Activated CD8-positive, alpha-beta memory T cell treated with anti-CD3 and anti-CD28 coated beads, Interleukin-2, amount 50 U/mL, for 48 hours (primary cell): ENCODE measurements at regions not wholly inside any gene's neighbourhood (a gene's known extent, or its start where the extent isn't known, plus 50 kb on each side); places are given as distances from the start of the nearest gene placed in this dataset.

Experiments used
- DNase-seq: peaks from one replicate; pipeline ENCODE4 v3.0.0-alpha.2; 2020

- no peak for DNase-seq
These were observed 172.3 kb upstream of the TBCA start for GRCh38 chr5:77948476-77948875.

GRCh38 chr5:77947041-77947428 lies 170.9 kb upstream of the TBCA start:
- no peak for DNase-seq

GRCh38 chr5:77946381-77947040 lies 170.4 kb upstream of the TBCA start:
- no peak for DNase-seq

- no peak for DNase-seq
These were observed 169.7 kb upstream of the TBCA start for GRCh38 chr5:77945874-77946273.

GRCh38 chr5:77944757-77945340 lies 168.7 kb upstream of the TBCA start:
- DNase-seq, result no peak

GRCh38 chr5:77943851-77944250 lies 167.7 kb upstream of the TBCA start:
- no peak for DNase-seq

- no peak for DNase-seq
These were observed 166.6 kb upstream of the TBCA start for GRCh38 chr5:77942578-77943239.

- no peak for DNase-seq
These were observed 161.1 kb upstream of the TBCA start for GRCh38 chr5:77937015-77937908.

GRCh38 chr5:77936365-77936693 lies 160.2 kb upstream of the TBCA start:
- DNase-seq, result no peak

- no peak for DNase-seq
These were observed 159.6 kb upstream of the TBCA start for GRCh38 chr5:77935506-77936364.

GRCh38 chr5:77928776-77929300 lies 152.7 kb upstream of the TBCA start:
- no peak for DNase-seq

- DNase-seq, result no peak
These were observed 150.2 kb upstream of the TBCA start for GRCh38 chr5:77926337-77926736.

GRCh38 chr5:77925503-77925902 lies 149.4 kb upstream of the TBCA start:
- DNase-seq, result no peak

GRCh38 chr5:77924081-77924480 lies 147.9 kb upstream of the TBCA start:
- no peak for DNase-seq

GRCh38 chr5:77923666-77924065 lies 147.5 kb upstream of the TBCA start:
- DNase-seq, result no peak

GRCh38 chr5:77921094-77921768 lies 145.1 kb upstream of the TBCA start:
- no peak for DNase-seq

GRCh38 chr5:77920359-77921058 lies 144.4 kb upstream of the TBCA start:
- no peak for DNase-seq

GRCh38 chr5:77915346-77915745 lies 139.2 kb upstream of the TBCA start:
- DNase-seq, result no peak

GRCh38 chr5:77912721-77913120 lies 136.6 kb upstream of the TBCA start:
- no peak for DNase-seq

- DNase-seq, result no peak
These were observed 134.6 kb upstream of the TBCA start for GRCh38 chr5:77910602-77911188.

- no peak for DNase-seq
These were observed 133.1 kb upstream of the TBCA start for GRCh38 chr5:77909237-77909636.
